ENCODE measurements at regions not wholly inside any gene's neighbourhood (a gene's known extent, or its start where the extent isn't known, plus 50 kb on each side); places are given as distances from the start of the nearest gene placed in this dataset.

DNA sequence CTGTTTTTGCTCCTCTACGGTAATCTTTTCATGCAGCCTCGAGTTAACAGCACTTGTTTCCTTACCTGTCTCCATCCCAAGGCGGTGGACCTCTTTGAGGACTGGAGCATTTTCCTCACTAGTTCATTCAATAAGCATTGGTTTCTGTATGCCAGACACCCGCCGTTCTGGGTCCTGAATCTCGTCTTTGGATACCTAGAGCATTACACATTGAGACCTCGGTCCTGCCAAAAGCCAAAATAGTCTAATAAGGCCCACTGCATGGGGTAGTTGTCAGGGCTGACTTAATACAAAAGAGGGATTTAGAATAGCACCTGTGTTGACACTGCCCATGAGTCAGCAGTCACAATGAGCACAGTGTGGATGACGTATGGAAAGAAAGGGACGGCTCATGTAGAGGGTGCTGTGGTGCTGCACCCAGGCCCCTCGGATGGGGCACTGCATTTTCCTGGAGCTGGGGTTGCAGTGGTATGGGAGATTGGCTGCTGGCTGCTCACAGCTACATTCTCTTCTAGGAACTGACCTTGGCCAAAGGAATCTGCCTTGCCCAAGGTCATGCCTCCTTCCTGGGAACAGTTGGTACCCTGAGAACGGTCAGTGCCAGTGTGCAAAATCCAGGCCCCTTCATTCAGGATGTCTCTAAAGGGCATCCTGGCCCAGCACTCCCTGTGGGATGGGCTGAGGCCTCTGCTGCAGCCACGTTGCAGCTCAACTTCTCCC lies 126.9 kb upstream of the NCK2 start:
- no peak for DNase-seq

- DNase-seq = no peak
Observed at GRCh38 chr2:105615305-105615704, 129.4 kb upstream of the NCK2 start.

DNA sequence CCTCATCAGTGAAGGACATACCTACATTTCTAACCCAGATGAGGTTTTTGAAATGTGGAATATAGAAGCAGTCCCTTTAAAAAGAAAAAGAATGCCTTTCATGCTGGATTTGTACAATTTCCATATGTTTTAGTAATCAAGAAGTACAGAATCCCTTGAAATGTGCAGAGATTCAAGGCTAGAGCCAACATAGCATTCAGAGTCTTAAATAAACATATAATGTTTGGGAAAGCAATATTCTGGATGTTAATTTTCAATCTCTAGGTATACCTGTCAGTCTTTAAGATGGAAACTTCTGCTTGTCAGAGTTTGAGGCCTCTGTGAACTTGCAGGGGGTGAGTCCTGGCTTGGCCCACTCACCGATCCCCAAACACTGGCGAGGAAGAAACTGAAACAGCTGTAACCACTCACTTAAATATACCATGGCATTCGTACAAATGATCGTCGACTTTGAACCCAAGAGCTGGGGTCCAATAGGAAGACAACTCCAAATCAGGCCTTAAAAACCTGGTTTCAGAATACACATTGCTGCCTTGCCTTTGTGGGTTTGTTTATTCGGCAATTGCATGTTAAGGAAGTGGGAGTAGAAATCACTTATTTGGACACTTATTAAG lies 132.8 kb upstream of the NCK2 start:
- DNase-seq = no peak

DNA sequence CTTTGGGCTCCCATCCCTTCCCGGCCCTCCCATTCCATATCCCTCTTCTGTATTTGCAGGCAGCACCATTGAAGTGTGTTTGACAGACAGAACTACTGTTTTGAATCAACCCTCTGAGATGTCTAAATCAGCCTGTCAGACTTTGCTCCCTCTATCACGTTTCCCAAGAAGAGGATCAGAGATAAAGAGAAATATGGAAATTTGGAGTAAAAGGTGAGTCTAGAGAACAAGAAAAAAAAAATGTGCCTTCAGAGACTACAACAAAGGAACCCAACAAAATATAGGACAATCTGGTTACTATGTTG lies 133.4 kb upstream of the NCK2 start:
- DNase-seq = no peak

- no peak for DNase-seq
Observed at GRCh38 chr2:105610576-105611332, 134.0 kb upstream of the NCK2 start.

DNA sequence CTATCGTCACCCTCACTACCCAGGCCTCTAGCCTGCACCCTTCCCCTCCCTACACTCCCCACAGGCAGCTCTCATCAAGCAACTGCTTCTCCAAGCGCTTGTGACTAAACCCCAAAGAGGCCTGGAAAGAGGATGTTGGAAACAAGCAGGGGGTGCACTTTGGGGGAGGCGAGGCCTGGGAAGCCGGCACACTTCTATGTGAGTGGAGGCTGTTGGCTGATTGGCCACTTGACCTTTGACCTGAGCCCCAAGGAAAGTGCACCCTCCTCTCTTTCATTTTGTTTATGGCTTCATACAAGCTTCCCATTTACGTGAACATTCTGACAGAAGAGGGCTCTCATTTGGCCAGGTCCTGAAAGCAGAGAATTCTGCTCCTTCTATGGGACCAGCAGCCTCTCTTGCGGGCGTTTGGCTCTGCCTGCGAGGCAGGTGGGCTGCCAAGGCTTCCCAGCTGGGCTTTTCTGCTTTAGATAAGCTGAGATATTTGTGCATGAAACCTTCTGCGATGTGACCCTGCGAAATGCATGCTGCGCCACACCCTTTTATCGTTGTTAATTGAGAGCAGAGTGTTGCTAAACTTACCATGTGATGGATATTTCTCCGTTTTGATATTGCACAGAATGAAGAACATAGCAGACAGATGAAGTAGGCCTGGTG lies 134.8 kb upstream of the NCK2 start:
- DNase-seq = no peak

- DNase-seq = no peak
Observed at GRCh38 chr2:105607920-105608504, 136.7 kb upstream of the NCK2 start.

DNA sequence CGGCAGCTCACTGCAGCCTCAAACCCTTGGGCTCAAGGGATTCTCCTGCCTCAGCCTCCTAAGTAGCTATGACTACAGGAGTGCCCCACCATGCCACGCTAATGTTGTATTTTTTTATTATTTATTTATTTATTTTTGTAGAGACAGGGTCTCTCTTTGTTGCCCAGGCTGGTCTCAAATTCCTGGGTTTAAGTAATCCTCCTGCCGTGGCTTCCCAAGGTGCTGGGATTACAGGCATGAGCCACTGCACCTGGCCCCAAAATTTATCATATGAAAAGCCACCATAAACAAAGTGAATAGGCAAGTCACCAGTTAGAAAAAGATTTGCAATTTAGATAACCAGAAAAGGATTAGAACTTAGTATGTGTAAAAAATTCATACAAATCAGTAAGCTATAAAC lies 138.6 kb upstream of the NCK2 start:
- DNase-seq = no peak

GRCh38 chr2:105604938-105605337 lies 139.8 kb upstream of the NCK2 start:
- no peak for DNase-seq

- no peak for DNase-seq
Observed at GRCh38 chr2:105600949-105601794, 143.5 kb upstream of the NCK2 start.

GRCh38 chr2:105600602-105600948 lies 144.1 kb upstream of the NCK2 start:
- DNase-seq = no peak

- DNase-seq = no peak
Observed at GRCh38 chr2:105600037-105600442, 144.7 kb upstream of the NCK2 start.

GRCh38 chr2:105598829-105599698 lies 145.6 kb upstream of the NCK2 start:
- DNase-seq = no peak

DNA sequence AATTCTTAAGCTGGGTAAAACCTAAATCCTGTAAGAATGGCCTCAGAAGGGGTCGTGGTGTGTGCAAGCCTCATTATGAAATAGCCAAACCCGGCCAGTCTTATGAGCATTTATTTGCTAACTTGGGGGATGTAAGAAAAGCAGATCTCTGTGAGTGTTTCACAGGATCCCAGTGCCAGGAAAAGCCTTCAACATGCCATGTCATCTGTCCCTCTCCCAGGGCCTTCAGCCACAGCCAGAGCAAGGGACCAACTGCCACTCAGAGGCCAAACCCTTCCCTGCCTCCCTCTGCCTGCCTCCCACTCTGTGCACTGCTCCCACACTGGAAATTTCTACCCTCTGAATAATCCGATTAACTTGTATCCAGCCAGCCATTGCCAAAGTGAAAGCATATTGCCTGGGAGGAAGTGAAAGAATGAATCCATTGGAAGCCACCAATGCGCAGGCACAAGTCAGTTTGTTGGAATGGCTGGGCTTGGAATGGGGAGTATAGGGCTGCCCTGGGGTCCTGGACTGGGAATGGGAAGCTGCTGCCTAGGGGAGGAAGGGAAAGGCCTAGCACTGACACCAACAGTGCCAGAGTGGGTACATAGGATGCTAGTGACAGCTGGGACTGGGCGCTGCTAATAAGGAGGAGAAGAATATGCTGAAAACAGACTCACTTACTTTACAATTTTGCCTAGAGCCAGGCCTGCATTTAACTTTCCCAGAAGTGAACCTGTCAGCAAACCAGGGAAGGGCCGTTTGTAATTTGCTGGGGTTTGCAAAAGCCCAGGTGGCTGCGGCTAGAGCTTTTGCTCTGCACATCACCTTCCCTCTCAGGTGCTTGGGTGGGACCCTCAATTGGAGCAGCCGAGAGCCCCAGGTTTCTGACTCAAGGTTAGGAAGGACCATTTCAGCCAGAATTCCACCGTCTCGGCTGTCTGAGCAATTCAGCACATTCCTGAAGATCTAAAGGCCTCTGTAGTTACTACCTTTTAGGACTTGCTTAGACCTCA lies 146.6 kb upstream of the NCK2 start:
- no peak for DNase-seq

- DNase-seq = no peak
Observed at GRCh38 chr2:105597011-105597805, 147.5 kb upstream of the NCK2 start.

DNA sequence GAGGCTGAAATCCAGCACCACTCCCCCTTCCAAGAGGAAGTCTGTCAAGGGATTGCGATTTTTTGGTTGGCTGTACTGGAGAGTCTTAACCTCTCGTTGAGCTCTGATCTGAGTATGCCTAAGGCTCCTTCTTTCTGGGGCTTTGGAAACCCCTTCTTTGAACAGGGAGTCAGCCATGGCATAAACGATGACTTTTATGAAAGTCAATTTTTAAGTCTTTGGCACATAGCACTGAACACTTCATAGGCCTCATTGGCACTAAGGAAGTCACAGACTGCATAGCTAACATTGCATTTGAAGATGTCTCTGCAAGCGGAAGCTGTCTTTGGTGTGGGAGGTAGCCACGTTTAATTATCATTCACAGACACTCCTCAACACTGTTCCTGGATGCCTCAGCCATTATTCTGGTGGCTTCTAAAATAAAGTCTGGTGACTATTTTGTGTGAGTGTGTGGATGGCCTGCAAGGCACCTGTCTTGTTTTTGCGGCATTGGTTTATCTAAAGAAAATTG lies 148.2 kb upstream of the NCK2 start:
- DNase-seq = no peak

DNA sequence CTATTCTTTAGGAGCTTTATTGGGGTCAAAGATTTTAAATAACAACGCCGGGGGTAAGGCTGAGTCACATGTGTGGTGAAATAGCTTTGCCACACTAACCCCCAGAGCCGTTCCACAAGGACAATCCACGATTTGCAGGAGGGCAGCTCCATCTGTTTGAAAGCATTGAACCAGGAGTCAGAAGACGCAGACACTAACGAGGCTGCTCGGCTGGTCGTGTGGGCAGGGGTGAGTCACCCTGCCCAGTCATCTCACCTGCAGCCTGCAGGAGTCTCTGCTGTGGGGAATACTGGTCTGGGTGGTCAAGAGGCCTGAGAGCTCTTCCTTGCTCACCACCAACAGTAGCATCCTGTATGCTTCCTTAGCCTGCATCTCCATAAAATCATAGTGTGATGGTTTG lies 149.2 kb upstream of the NCK2 start:
- no peak for DNase-seq

GRCh38 chr2:105593221-105593967 lies 151.3 kb upstream of the NCK2 start:
- no peak for DNase-seq

All from suppressor macrophage treated with lipopolysaccharide for 4 hours (primary cell).